Stimulated activated CD4-positive, alpha-beta T cell treated with anti-CD3 and anti-CD28 coated beads, Interleukin-15, amount 100 ng/mL, for 1 hour (primary cell): ENCODE measurements at regions not wholly inside any gene's neighbourhood (a gene's known extent, or its start where the extent isn't known, plus 50 kb on each side); places are given as distances from the start of the nearest gene placed in this dataset.

Source experiments
- DNase-seq, 2 donors: peaks; one replicate each; pipeline ENCODE4 v3.0.0-alpha.2; 2020; ENCODE audit warnings: low read depth in 1 of 2, low spot score in 1 of 2

- no peak for DNase-seq
Observed at GRCh38 chr13:40161931-40162330, 504.5 kb downstream of the FOXO1 start.

GRCh38 chr13:40163066-40164000 lies 503.1 kb downstream of the FOXO1 start:
- no peak for DNase-seq

DNA sequence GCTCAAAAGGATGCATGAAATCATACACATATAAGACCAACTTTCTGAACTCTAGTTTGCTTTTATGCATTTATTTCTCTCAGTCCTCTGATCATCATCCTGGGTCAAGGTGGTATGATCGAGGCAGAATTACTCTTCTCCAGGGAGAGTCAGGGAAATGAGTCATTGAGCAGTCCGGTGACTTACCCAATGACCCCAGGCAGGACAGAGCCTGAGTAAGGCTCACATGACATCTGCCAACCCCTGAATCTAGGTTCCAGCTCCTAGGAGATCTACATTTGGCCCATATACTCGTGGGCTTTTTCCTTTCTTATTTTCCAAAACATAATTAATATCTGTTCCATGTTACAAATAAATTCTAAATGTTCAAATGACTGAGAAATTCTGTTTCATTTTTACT lies 502.3 kb downstream of the FOXO1 start:
- no peak for DNase-seq

DNA sequence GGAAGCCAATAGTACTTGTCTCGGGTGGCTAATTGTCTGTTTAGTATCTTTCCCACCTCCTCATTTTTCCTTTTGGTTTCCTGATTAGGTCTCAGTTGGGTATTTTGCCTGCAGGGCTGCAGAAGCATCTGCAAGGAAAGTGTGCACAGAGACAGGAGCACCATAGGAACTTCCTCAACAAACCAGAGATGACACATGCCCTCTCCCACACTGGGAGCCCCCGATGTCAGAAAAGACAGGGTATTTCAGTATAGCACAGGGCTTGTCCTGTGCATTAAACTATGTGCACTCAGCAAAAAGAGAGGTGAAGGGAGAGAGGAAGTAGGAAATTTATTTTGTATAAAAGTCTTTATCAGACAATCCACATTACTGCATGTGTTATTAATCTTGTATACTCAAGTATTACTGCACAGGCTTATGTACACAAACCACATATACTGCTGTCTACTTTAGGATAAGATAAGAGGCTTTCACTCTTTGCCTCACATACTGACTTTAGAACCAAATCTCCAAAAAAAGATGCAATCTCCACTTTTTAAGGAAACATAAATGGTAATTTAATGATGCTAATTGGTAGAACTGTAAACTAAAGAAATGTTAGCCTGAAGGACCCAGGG lies 501.0 kb downstream of the FOXO1 start:
- no peak for DNase-seq

DNA sequence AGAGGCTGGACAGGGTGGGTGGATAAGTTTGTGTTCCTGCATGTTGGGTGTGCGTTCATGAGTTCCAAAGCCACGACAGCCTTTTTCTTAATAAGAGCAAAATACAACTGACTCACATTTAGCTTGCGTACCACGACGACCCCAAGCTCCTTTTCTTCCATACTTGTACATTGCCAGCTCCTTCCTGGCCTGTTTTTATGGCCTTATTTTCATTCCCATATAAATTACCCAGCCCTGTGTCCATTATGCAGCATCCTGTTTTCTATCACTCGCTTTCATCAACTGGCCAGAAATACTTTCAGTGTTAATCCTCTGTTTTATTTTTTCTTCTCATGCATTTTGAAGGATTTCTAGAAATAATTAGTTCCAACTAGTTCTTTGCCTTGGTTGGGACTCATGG lies 499.1 kb downstream of the FOXO1 start:
- no peak for DNase-seq

DNA sequence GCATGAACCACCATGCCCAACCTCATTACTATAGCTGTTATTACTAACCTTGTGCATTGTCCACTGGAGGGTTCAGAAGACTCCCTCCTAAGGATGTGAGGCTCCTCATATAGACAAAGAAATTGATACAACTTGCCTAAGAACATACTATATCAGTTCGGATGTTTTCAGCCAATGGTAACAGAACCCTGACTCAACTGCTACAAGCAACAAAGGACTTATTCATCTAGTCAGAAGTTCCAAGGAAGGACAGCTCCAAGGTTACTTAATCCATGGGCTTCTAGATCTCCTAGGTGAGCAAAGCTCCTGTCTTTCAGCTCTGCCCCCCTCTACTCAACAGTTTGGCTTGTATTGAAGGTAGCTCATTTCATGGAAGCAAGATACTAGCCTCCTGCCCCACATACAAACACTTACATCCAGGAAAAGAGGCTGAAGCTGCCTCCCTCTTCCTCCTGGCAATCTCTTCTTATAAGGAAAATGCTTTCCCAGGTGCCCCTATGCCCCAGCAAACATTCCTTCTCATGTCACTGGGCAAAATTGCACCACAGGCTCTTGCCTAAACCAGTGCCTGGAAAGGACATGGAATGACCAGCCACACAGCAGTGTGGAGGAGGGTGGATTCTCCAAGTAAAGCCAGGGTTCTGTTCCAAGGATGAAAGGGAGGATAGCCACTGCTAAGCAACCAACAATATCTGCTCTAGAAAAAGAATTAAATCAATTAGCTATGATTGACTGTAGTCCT lies 497.8 kb downstream of the FOXO1 start:
- no peak for DNase-seq

- no peak for DNase-seq
Observed at GRCh38 chr13:40169476-40169875, 497.0 kb downstream of the FOXO1 start.

GRCh38 chr13:40170091-40170490 lies 496.4 kb downstream of the FOXO1 start:
- no peak for DNase-seq

DNA sequence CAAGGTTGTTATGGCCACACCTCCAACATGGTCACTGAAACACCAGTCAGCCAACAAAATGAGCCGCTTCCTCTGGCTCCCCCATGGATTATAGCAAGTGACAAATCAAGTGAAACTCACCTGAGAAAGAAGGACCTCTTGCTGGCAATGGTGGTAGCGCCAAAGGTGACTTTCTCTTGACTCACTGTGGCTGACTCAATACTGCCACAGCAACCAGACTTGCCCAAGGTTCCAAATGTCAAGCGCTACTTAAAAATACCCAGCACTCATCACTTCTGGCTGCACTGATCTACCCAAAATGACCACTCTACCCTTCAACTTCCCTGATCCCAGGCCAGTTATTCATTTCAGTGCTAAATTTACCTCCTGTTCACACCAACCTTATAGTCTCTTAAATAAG lies 495.5 kb downstream of the FOXO1 start:
- DNase-seq, result no peak

DNA sequence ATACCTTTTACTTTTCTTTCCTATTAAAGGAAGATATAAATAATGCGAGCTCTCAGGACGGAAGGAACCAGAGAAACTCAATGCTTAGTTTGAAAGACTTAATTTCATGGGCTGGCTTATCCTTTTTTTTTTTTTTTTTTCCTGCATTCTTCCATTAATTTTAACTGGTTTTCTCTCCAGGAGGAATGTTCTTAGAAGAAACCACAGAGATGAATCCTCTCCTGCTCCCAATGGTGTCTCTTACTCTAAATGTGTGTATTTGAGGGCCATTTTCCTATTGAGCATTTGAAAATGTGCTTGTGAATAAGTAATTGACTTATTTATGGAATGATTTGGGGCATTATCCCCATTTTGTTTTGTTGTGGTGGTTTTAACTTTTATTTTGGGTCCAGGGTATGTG lies 494.9 kb downstream of the FOXO1 start:
- DNase-seq, result no peak

GRCh38 chr13:40172149-40172591 lies 494.3 kb downstream of the FOXO1 start:
- no peak for DNase-seq

DNA sequence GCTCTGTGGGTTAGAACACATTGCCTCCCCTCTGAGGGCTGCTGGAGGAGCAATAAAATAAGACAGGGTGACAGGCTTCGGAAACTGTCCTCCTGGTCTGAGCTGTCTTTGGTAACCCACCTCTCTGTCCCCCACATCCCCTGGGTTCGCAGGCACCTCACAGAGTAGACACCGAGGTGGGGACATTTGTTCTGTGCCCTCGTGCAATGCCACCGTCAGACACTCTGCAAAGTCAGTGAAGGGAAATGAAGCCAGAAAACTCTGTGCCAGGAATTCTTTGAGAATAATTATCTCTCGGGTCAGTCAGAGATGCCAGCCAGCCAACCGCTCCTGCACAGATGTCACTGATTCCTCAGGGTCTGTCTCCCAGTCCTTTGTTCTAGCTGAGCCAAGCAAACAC lies 493.6 kb downstream of the FOXO1 start:
- no peak for DNase-seq

DNA sequence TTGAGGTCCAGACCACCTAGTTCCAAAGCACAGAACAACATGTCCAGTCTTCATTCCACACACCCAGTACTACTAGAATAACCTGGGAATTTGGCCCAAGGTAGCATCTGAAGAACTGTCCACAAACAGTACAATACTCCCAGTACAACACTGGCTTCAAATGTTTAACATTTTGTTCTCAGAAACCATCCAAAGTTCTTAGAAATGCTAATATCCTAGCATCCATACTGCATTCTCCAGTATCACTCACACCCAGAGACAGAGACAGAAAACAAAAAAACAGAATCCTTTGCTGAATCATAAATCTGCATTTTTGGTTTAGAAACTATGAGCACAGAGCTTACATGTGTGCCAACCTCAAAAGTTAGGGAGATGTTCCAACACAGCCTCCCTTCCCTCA lies 490.8 kb downstream of the FOXO1 start:
- DNase-seq, result no peak

GRCh38 chr13:40176242-40176641 lies 490.2 kb downstream of the FOXO1 start:
- no peak for DNase-seq

DNA sequence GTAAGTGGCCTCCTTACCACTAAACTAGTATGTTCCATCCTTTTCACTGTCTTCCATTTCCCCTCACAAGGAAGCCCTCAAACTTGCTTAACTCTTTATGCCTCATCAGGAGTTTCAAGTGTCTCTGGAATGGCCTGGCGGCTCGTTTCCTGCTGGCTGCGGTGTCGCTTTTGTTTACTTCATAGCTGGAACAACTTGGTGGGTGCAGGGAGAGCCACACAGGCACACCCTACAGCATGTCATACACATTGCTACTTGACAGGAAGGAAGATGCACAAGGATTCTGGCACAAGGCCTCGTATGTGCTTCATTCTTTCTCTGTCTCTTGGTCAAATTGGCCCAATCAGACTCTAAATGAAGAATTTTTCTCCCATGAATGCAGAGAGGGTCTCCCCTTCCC lies 488.3 kb downstream of the FOXO1 start:
- no peak for DNase-seq

DNA sequence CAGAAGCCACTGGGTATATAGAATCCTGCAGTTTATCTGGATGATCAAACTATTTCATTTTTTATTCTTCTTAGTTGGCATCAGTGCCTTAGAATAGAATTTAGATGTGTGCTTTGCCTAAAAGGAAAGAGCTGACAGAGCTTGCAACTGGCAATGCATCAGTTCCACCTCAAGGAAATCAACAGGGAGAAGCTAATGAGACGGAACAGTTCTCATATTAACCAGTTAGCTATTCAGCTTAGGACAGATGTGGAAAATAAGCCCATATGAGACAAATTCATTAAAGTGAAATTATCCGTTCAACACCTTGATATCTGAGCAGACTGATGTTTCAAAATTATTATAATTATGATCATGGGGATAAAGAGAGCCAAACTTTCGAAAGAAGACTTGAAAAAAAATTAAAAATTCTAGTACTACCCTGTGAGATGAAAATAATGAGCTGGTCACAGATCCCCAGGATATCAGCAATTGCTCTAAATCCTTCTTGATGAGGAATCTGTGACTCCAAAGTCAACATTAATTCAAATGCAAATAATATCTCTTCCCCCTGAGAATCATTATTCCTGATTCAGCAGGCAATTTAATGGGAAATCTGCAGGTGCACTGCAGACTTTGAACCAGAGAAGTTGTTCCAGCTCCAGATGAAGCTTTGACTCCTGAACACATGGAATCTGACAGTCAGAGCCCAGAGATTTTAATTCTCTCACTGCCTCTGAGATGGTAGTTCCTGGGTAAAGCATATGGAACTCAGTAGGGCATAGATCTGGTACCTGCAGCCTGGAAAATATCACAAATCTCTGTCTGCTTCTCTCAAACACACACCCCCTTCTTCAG lies 486.8 kb downstream of the FOXO1 start:
- DNase-seq, result no peak

GRCh38 chr13:40180776-40181175 lies 485.7 kb downstream of the FOXO1 start:
- no peak for DNase-seq

GRCh38 chr13:40181203-40181845 lies 485.1 kb downstream of the FOXO1 start:
- DNase-seq, result no peak

DNA sequence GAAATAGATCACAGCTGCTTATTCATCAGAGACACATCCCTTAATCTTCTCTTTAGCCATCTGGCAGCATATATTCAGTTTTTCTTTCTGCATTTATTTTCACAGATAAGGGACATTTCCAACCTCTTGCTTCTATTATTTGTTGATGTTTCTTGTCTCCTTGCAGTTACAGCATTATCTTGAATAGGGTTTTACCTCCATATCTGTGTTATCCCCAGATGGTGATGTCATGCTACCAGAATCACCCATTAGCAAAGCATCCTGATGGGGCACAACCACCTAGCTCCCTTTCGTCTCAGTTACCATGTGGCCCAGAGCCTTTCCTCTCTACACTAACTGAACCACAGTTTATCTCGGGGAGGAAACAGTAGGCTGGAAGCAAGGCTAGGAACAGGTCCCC lies 483.9 kb downstream of the FOXO1 start:
- DNase-seq, result no peak

- DNase-seq, result no peak
Observed at GRCh38 chr13:40185414-40185813, 481.0 kb downstream of the FOXO1 start.

DNA sequence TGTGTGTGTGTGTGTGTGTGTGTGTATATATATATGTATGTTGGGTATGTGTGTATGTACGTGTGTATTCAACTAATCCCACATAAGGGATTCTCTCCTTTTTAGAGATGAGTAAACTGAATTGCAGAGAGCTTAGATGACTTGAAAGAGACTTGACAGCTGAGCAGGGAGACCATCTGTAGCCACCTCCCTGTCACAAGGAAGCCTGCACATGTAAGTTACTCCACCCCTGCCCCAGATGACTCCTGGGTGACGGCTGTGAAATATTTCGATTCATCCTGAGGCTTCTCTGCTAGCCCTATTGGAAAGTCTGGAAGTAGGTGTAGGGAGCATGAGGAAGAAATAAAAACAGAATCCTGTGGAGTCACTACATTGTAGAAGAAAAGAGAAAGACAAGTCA lies 480.4 kb downstream of the FOXO1 start:
- DNase-seq, result no peak
